ENCODE measurements at regions not wholly inside any gene's neighbourhood (a gene's known extent, or its start where the extent isn't known, plus 50 kb on each side); places are given as distances from the start of the nearest gene placed in this dataset.
A peak's percentile ranks its signal among the peaks of the same experiment; 100 is the strongest.

GRCh38 chr15:37777006-37777405, 157.4 kb upstream of the TMCO5A start:
- ChIA-PET CTCF (interaction anchor here (2.1 kb wide), 1 partner anchor 12 kb away, joined by 14 read pairs; no protein-coding TSS in a partner anchor), POLR2A (no interaction called here)
- DNase-seq (ENCODE audit: low read depth, low spot score): no peak
- TF ChIP-seq, protein P1, sequence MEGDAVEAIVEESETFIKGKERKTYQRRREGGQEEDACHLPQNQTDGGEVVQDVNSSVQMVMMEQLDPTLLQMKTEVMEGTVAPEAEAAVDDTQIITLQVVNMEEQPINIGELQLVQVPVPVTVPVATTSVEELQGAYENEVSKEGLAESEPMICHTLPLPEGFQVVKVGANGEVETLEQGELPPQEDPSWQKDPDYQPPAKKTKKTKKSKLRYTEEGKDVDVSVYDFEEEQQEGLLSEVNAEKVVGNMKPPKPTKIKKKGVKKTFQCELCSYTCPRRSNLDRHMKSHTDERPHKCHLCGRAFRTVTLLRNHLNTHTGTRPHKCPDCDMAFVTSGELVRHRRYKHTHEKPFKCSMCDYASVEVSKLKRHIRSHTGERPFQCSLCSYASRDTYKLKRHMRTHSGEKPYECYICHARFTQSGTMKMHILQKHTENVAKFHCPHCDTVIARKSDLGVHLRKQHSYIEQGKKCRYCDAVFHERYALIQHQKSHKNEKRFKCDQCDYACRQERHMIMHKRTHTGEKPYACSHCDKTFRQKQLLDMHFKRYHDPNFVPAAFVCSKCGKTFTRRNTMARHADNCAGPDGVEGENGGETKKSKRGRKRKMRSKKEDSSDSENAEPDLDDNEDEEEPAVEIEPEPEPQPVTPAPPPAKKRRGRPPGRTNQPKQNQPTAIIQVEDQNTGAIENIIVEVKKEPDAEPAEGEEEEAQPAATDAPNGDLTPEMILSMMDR (IDR thresholded peaks at IDR 0.05; ENCODE audit: insufficient read depth, low read length, missing control alignments): no peak
- H3K4me3 ChIP-seq (ENCODE audit: low read depth, low read length): no peak overlapping the region

DNA sequence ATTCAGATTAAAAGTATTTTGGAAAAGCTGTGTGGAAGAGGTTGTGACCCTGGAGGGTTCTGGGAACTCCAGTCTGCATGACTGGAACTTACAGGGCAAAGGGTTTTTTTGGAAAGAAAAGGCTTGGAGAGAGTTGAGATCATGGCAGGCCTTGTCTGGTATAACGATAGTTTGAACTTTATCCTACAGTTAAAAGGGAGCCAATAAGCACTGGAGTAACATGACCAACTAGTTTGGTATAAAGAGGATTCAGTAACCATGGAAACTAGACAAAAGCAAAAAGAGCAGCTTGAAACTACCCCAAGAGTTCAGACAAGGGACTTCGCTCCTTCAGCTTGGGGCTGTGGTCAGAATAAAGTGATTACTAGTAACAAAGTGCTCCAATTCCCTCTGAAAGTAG, 151.2 kb upstream of the TMCO5A start:
- DNase-seq (ENCODE audit: low read depth, low spot score): no peak
- POLR2A ChIA-PET: no interaction called here
- no peak overlapping the region for H3K4me3 ChIP-seq (ENCODE audit: low read depth, low read length)
- TF ChIP-seq, protein P1 (IDR thresholded peaks at IDR 0.05; ENCODE audit: insufficient read depth, low read length, missing control alignments): no peak
- CTCF ChIA-PET: interaction anchor here (1.0 to 1.5 kb wide), 2 partner anchors 9 to 19 kb away, joined by 3 read pairs; no protein-coding TSS in a partner anchor

- TF ChIP-seq, protein P1 (IDR thresholded peaks at IDR 0.05; ENCODE audit: insufficient read depth, low read length, missing control alignments): no peak
- POLR2A ChIA-PET: no interaction called here
- DNase-seq (ENCODE audit: low read depth, low spot score): no peak
- no peak overlapping the region for H3K4me3 ChIP-seq (ENCODE audit: low read depth, low read length)
- CTCF ChIA-PET: interaction anchor here (1.3 kb wide), 1 partner anchor 24 kb away, joined by 7 read pairs; no protein-coding TSS in a partner anchor
These were observed 146.1 kb upstream of the TMCO5A start for GRCh38 chr15:37788330-37788729.

DNA sequence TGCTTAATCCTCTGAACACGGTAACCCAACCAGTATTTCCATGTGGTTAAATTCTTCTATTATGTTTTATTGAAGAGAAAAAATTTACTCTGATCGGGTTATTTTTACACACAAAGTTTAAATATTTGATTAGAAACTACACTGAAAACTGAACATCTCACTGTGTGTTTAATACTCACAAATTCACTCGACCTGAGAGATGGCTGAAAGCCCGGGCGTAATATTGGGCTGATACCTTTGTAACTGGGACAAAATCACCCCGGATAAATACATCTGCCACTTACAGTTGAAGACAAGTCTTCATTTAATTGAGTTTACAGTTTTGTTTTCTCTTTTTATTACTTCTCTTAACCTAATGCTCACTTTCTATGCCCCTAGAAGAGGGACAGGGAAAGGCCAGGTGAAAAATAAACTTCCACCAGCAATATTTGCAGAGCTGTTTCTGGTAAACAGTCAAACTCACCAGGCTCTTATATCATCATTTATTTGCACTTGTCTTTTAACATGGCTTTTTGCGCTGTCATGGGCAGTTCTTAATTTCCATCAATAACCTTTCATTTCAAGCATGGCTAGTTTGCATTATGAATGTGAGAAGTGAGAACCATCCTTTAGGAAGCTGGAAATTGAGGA, 145.6 kb upstream of the TMCO5A start:
- ChIA-PET POLR2A (no interaction called here), CTCF (interaction anchor here (1.3 kb wide), 1 partner anchor 24 kb away, joined by 7 read pairs; no protein-coding TSS in a partner anchor)
- no peak overlapping the region for H3K4me3 ChIP-seq (ENCODE audit: low read depth, low read length)
- DNase-seq (ENCODE audit: low read depth, low spot score): no peak
- TF ChIP-seq, protein P1 (IDR thresholded peaks at IDR 0.05; ENCODE audit: insufficient read depth, low read length, missing control alignments): no peak

GRCh38 chr15:37789397-37789786, 145.0 kb upstream of the TMCO5A start:
- TF ChIP-seq, protein P1 (IDR thresholded peaks at IDR 0.05; ENCODE audit: insufficient read depth, low read length, missing control alignments): no peak
- H3K4me3 ChIP-seq (ENCODE audit: low read depth, low read length): no peak overlapping the region
- POLR2A ChIA-PET: no interaction called here
- no peak for DNase-seq (ENCODE audit: low read depth, low spot score)
- CTCF ChIA-PET: no interaction called here

- TF ChIP-seq, protein P1 (IDR thresholded peaks at IDR 0.05; ENCODE audit: insufficient read depth, low read length, missing control alignments): no peak
- CTCF ChIA-PET: no interaction called here
- DNase-seq (ENCODE audit: low read depth, low spot score): peak; percentile 26
- POLR2A ChIA-PET: no interaction called here
- no peak overlapping the region for H3K4me3 ChIP-seq (ENCODE audit: low read depth, low read length)
These were observed 144.6 kb upstream of the TMCO5A start for GRCh38 chr15:37789881-37790280.

All from AG04449 (cell line).